Ishikawa (cell line): ENCODE measurements at regions not wholly inside any gene's neighbourhood (a gene's known extent, or its start where the extent isn't known, plus 50 kb on each side); places are given as distances from the start of the nearest gene placed in this dataset.

ENCODE experiments used
- CEBPB ChIP-seq: IDR thresholded peaks from 2 replicates; pipeline ENCODE4 v1.6.1; 2012
- CREB1 ChIP-seq: IDR thresholded peaks from 2 replicates; pipeline ENCODE4 v1.6.1; 2012; ENCODE audit warnings: low read depth
- EGR1 ChIP-seq: IDR thresholded peaks from 2 replicates; pipeline ENCODE4 v1.6.1; 2012
- EP300 ChIP-seq: IDR thresholded peaks from 2 replicates; pipeline ENCODE4 v1.6.1; 2012; ENCODE audit warnings: borderline replicate concordance
- FOXM1 ChIP-seq: IDR thresholded peaks from 2 replicates; pipeline ENCODE4 v1.6.1; 2012; ENCODE audit warnings: low read depth, borderline replicate concordance
- MAX ChIP-seq: IDR thresholded peaks from 2 replicates; pipeline ENCODE4 v1.6.1; 2012
- NFIC ChIP-seq: IDR thresholded peaks from 2 replicates; pipeline ENCODE4 v1.6.1; 2012
- RAD21 ChIP-seq: IDR thresholded peaks from 2 replicates; pipeline ENCODE4 v1.6.1; 2012; ENCODE audit warnings: low read depth
- REST ChIP-seq: IDR thresholded peaks from 2 replicates; pipeline ENCODE4 v1.6.1; 2012; ENCODE audit warnings: low read depth, mild to moderate bottlenecking
- TAF1 ChIP-seq: IDR thresholded peaks from 2 replicates; pipeline ENCODE4 v1.6.1; 2012; ENCODE audit warnings: low read depth, mild to moderate bottlenecking
- TCF12 ChIP-seq: IDR thresholded peaks from 2 replicates; pipeline ENCODE4 v1.6.1; 2012; ENCODE audit warnings: low read depth
- TEAD4 ChIP-seq: IDR thresholded peaks from 2 replicates; pipeline ENCODE4 v1.6.1; 2012
- USF1 ChIP-seq: IDR thresholded peaks from 2 replicates; pipeline ENCODE4 v1.6.1; 2012
- YY1 ChIP-seq: IDR thresholded peaks from 2 replicates; pipeline ENCODE4 v1.6.1; 2012; ENCODE audit warnings: low read depth
- ZBTB7A ChIP-seq: IDR thresholded peaks from 2 replicates; pipeline ENCODE4 v1.6.1; 2012; ENCODE audit warnings: low read depth

- TF ChIP-seq REST (no peak), EP300 (no peak), CREB1 (no peak), RAD21 (no peak), TCF12 (no peak)
These were observed 95.7 kb upstream of the DUSP22 start for GRCh38 chr6:196543-196942.

GRCh38 chr6:203661-204060 lies 88.6 kb upstream of the DUSP22 start:
- TF ChIP-seq TEAD4 = no peak
- TF ChIP-seq FOXM1 = no peak
- no peak for TF ChIP-seq CREB1
- no peak for TF ChIP-seq MAX
- no peak for TF ChIP-seq YY1
- TF ChIP-seq EGR1 = no peak
- TF ChIP-seq TCF12 = no peak
- no peak for TF ChIP-seq RAD21
- TF ChIP-seq CEBPB = no peak
- no peak for TF ChIP-seq EP300
- no peak for TF ChIP-seq USF1
- TF ChIP-seq REST = no peak
- TF ChIP-seq ZBTB7A = no peak
- TF ChIP-seq NFIC = no peak
- TF ChIP-seq TAF1 = no peak

GRCh38 chr6:206264-206663 lies 86.0 kb upstream of the DUSP22 start:
- no peak for TF ChIP-seq EGR1
- no peak for TF ChIP-seq TEAD4
- no peak for TF ChIP-seq NFIC
- TF ChIP-seq CREB1 = no peak
- no peak for TF ChIP-seq REST
- no peak for TF ChIP-seq ZBTB7A
- no peak for TF ChIP-seq EP300
- TF ChIP-seq CEBPB = no peak
- TF ChIP-seq FOXM1 = no peak
- TF ChIP-seq USF1 = no peak
- no peak for TF ChIP-seq YY1
- no peak for TF ChIP-seq RAD21
- TF ChIP-seq MAX = no peak
- no peak for TF ChIP-seq TAF1
- no peak for TF ChIP-seq TCF12

GRCh38 chr6:208364-208763 lies 83.9 kb upstream of the DUSP22 start:
- TF ChIP-seq TAF1 (no peak), EP300 (no peak), TEAD4 (no peak), EGR1 (no peak), FOXM1 (no peak), REST (no peak), CREB1 (no peak), ZBTB7A (no peak), RAD21 (no peak), NFIC (no peak), USF1 (no peak), MAX (no peak), TCF12 (no peak), CEBPB (no peak), YY1 (no peak)
